ENCODE measurements at regions not wholly inside any gene's neighbourhood (a gene's known extent, or its start where the extent isn't known, plus 50 kb on each side); places are given as distances from the start of the nearest gene placed in this dataset.
"Not testable (repeated sequence)": the region's sequence is repeated elsewhere in the genome, so short reads cannot be mapped to it uniquely, and the experiment has no call there.

DNA sequence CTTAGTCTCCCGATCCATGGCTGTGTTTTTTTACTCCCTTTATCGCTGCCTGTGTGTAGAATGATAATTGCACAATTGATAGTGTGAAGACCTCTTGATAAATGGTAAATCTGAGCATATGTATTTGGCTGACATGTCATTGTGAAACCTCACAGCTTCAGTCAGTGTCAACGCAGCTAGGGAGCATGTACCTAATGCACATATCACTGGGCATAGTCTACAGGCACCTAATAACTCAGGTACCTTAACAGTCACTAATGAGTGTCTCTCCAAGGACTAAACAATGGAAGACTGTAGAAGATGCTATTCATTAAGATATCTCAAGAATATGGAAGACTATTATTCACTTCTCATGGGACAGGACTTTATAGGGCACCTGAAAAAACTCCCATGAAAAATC is 101.0 kb upstream of the PTPN20 start:
- not testable (repeated sequence) for DNase-seq

DNA sequence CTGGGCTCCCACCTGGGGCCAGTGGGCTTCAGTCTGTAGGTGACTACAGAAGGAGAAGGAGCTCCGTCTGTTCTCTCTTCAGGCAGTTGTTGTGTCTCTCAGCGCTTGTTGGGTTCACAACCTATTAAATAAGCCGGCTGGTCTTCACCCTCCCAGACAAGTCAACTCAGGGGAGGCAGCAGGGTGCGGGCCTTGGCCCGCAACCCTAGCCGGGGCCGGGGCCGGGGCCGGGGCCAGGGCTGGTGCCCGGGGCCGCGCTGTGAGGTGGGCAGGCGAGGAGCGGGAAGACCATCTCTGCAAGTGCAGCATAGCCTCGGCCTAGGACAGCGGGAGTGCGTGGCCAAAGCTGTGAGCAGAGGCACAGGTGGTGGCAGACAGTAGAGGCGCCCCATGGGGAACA is 95.1 kb upstream of the PTPN20 start:
- DNase-seq = not testable (repeated sequence)

- not testable (repeated sequence) for DNase-seq
Observed at GRCh38 chr10:46840393-46841050, 70.7 kb upstream of the PTPN20 start.

- not testable (repeated sequence) for DNase-seq
Observed at GRCh38 chr10:46841051-46841593, 70.1 kb upstream of the PTPN20 start.

DNA sequence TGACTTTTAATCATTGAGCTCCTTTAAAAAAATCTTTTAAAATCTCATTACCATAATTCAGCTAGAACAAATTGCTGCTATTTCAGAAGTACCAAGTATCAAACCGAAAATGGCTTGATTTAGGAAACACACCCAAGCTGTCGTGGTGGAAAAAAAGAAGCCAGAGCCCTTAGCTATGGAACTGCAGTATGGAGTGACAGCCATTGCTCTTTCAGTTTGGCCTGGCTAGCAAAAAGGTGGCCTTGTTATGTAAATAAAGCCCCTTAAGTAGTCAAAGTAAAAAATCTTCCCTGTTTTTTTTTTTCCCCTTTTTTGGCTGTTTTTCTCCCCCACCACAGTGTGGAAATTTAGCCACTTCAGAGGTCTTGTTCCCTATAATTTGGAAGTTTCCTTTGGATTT is 66.0 kb upstream of the PTPN20 start:
- not testable (repeated sequence) for DNase-seq

GRCh38 chr10:46845640-46846039 is 65.6 kb upstream of the PTPN20 start:
- not testable (repeated sequence) for DNase-seq

DNA sequence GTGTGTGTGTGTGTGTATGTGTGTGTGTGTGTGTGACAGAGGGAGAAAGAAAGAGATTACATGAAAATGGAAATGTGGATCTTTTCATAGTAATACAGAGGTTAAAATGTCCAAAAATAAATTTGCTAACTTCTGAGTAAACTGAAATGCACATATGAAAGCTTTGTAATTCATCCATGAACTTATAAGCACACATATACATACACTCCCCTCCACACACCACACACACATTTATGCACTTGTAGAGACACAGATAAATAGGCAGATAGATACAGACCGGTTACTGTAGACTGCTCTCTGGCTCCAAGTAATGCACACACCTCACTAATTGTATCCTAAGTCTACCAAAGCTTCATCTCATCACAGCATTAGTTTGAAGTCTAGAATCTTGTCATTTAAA is 50.5 kb upstream of the PTPN20 start:
- not testable (repeated sequence) for DNase-seq

Measured in dermis blood vessel endothelial cell (primary cell).